ENCODE measurements at regions not wholly inside any gene's neighbourhood (a gene's known extent, or its start where the extent isn't known, plus 50 kb on each side); places are given as distances from the start of the nearest gene placed in this dataset.

- Mint-ChIP-seq H3K27ac (no peak overlapping the region), H3K27me3 (ENCODE audit: low read depth) (peaks cover 8% of the 10 kb centered on the region), H3K4me1 (peaks cover 13% of the 10 kb centered on the region), H3K4me3 (no peak overlapping the region), H3K9me3 (peaks cover 3% of the 10 kb centered on the region), H3K36me3 (ENCODE audit: low read depth) (no peaks in the 10 kb centered on the region)
- TF ChIP-seq CTCF (IDR thresholded peaks at IDR 0.05; ENCODE audit: unreplicated experiment in 3 of 3), result no peak
Observed at GRCh38 chr11:112689851-112690250, 271.4 kb upstream of the NCAM1 start.

GRCh38 chr11:112693781-112694180 is 267.4 kb upstream of the NCAM1 start:
- Mint-ChIP-seq H3K27ac (no peak overlapping the region), H3K9me3 (no peaks in the 10 kb centered on the region), H3K4me1 (peaks cover 40% of the 10 kb centered on the region), H3K27me3 (ENCODE audit: low read depth) (peaks cover 8% of the 10 kb centered on the region), H3K4me3 (no peak overlapping the region), H3K36me3 (ENCODE audit: low read depth) (no peaks in the 10 kb centered on the region)
- TF ChIP-seq CTCF (IDR thresholded peaks at IDR 0.05; ENCODE audit: unreplicated experiment in 3 of 3), result no peak

DNA sequence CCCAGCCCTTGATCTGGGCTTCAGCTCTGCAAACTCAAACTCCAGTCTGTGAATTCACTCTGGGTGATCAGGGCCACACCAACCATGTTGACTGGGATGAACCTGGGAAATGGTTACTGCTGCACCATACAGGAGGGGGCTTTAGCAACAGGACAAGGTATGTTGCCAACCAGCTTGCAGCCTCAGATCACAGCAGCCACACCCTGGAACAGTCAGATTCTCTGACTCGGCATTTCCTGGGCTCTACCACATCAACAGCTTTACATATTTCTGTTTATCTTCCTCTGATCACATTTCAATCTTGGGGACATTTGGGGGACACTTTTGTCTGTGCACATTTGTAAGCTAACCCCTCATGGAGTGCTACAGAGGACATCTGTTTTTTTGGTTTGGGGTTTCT is 267.0 kb upstream of the NCAM1 start:
- H3K27ac Mint-ChIP-seq, result no peak overlapping the region
- H3K36me3 Mint-ChIP-seq (ENCODE audit: low read depth), result no peaks in the 10 kb centered on the region
- no peaks in the 10 kb centered on the region for H3K9me3 Mint-ChIP-seq
- H3K4me3 Mint-ChIP-seq, result no peak overlapping the region
- peaks cover 8% of the 10 kb centered on the region for H3K27me3 Mint-ChIP-seq (ENCODE audit: low read depth)
- TF ChIP-seq CTCF (IDR thresholded peaks at IDR 0.05; ENCODE audit: unreplicated experiment in 3 of 3), result no peak
- peaks cover 39% of the 10 kb centered on the region for H3K4me1 Mint-ChIP-seq

DNA sequence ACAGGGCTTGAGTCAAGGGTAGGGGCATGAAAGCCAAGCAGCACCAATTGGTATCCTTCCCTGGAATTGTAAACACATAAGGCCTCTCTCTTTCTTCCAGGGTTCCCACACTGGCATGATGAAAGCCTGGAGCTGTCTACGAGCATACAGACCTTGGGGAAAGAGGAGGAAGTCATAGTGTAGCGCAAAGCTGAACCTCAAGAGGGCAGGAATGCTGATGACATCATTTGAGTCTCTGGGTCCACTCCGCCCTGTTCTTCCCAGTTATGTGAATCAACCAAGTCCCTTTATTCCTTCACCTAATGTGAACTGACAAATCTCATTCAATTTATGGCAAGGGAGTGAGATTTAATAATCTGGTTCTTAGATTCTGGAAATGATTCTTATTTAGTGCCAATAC is 266.4 kb upstream of the NCAM1 start:
- Mint-ChIP-seq H3K27me3 (ENCODE audit: low read depth) (peaks cover 5% of the 10 kb centered on the region), H3K27ac (no peak overlapping the region), H3K36me3 (ENCODE audit: low read depth) (no peaks in the 10 kb centered on the region)

DNA sequence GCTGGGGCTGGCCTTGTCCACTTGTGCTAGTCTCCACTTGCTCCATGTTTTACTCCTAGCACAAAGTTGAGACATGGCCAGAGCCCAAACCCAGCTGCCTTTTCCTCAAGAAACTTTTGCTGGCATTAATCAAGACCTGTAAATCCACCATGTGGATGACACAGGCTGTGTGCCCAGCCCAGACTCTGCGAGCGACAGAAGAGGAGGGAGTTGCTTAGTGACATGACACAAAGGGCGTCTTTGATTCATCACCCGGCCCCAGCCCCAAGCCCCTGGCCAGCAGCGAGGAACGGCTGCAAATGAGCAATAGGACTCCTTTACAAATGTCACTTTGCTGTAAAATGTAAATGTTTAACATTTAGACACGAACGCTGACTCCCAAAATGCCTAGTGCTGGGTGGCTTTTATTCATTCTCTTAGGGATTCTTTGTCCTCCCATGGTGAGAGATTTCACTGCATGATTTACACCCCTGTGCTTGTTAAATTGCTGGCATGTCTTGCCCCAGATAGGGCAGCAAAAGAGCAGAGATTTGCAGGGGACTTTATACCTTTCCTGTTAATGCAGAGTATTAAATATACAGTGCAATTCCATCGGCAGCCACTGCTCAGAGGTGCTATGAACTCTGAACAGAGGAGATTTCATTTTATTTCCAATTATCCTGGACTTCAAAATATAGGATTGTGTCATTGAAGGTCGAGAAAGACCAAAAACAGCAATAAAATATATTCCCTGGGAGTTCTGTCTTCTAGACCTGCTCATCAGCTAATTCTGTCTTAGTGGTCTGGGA is 263.6 kb upstream of the NCAM1 start:
- Mint-ChIP-seq H3K4me3 (no peak overlapping the region), H3K4me1 (peaks cover 33% of the 10 kb centered on the region), H3K27me3 (ENCODE audit: low read depth) (peaks cover 4% of the 10 kb centered on the region), H3K27ac (peak overlapping the region; percentile 24 to 64 (median 52)), H3K9me3 (peaks cover 3% of the 10 kb centered on the region), H3K36me3 (ENCODE audit: low read depth) (no peaks in the 10 kb centered on the region)
- TF ChIP-seq CTCF (IDR thresholded peaks at IDR 0.05; ENCODE audit: unreplicated experiment in 3 of 3), result peak; percentile 21 to 40 (median 38)

More for the DNA sequence above, 266.4 kb upstream of the NCAM1 start:
- Mint-ChIP-seq H3K4me1 (peaks cover 33% of the 10 kb centered on the region), H3K4me3 (no peak overlapping the region), H3K9me3 (no peaks in the 10 kb centered on the region)
- TF ChIP-seq CTCF (IDR thresholded peaks at IDR 0.05; ENCODE audit: unreplicated experiment in 3 of 3), result no peak

DNA sequence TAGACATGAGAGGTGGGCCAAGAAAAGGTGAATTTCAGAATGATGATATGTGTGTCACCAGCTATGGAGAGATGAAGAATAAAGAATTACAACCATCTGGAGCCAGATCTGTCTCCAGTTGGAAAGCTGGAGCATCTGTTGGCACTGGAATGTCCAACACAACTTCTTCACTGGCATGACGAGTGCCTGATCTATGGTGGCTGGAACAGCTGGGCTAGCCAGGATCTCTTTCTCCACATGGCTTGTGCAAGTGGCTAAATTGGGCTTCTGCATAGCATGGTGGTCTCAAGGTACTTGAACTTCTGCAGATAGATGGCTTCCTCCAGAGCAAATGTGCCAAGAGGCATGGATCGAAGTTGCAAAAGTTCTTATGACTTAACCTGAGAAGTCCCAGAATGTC is 256.1 kb upstream of the NCAM1 start:
- no peaks in the 10 kb centered on the region for H3K27me3 Mint-ChIP-seq (ENCODE audit: low read depth)
- H3K27ac Mint-ChIP-seq, result no peak overlapping the region
- no peak overlapping the region for H3K4me3 Mint-ChIP-seq
- H3K4me1 Mint-ChIP-seq, result no peaks in the 10 kb centered on the region
- peaks cover 6% of the 10 kb centered on the region for H3K36me3 Mint-ChIP-seq (ENCODE audit: low read depth)
- H3K9me3 Mint-ChIP-seq, result peaks cover 27% of the 10 kb centered on the region
- TF ChIP-seq CTCF (IDR thresholded peaks at IDR 0.05; ENCODE audit: unreplicated experiment in 3 of 3), result no peak
